ENCODE measurements at regions not wholly inside any gene's neighbourhood (a gene's known extent, or its start where the extent isn't known, plus 50 kb on each side); places are given as distances from the start of the nearest gene placed in this dataset.

GRCh38 chr9:115360122-115360521 is 242.2 kb upstream of the TNC start:
- Histone ChIP-seq H3K27ac (no peak overlapping the region), H3K27me3 (no peaks in the 10 kb centered on the region), H3K4me3 (no peak overlapping the region), H3K4me1 (no peaks in the 10 kb centered on the region), H3K36me3 (no peaks in the 10 kb centered on the region), H3K9me3 (no peaks in the 10 kb centered on the region)
- 94 to 98% methylated on average over 3 to 5 of the region's 5 CpGs for WGBS, 2 donors (ENCODE audit: low coverage in 1 of 2)
- TF ChIP-seq EP300 (IDR thresholded peaks at IDR 0.05): no peak
- TF ChIP-seq CTCF (IDR thresholded peaks at IDR 0.05): no peak
- no peak for TF ChIP-seq POLR2AphosphoS5 (IDR thresholded peaks at IDR 0.05)
- no peak for TF ChIP-seq POLR2A (IDR thresholded peaks at IDR 0.05)
- no peak for ATAC-seq

GRCh38 chr9:115362101-115362500 is 244.1 kb upstream of the TNC start:
- no peak for ATAC-seq
- Histone ChIP-seq H3K27ac (no peak overlapping the region), H3K4me3 (no peak overlapping the region), H3K9me3 (no peaks in the 10 kb centered on the region), H3K27me3 (no peaks in the 10 kb centered on the region), H3K36me3 (no peaks in the 10 kb centered on the region), H3K4me1 (no peaks in the 10 kb centered on the region)
- no peak for TF ChIP-seq POLR2AphosphoS5 (IDR thresholded peaks at IDR 0.05)
- no peak for TF ChIP-seq POLR2A (IDR thresholded peaks at IDR 0.05)
- no peak for TF ChIP-seq CTCF (IDR thresholded peaks at IDR 0.05)
- no peak for TF ChIP-seq EP300 (IDR thresholded peaks at IDR 0.05)
- WGBS, 2 donors (ENCODE audit: low coverage in 1 of 2): 25 to 32% methylated on average over 2 of the region's 2 CpGs

DNA sequence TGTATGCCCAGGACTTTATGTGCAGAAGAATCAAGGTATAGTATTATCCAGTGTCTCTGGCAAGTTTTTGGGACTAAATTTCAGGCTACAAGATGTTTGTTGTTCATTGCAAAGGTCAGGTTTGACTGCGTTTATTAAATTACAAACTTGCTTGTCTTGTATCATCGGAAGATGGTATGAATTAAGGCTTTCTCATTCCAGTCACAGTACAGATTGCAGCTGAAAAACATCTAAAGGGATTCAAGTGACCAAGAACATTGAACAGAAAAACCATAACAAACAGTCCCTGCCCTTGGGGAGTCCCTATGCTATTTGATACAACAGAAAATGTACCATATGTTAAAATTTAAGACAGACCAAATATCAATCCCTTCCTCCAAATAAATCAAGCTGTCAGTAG is 244.7 kb upstream of the TNC start:
- H3K36me3 ChIP-seq: no peaks in the 10 kb centered on the region
- no peak overlapping the region for H3K4me3 ChIP-seq
- WGBS, 2 donors (ENCODE audit: low coverage in 1 of 2): 69 to 81% methylated on average over 2 of the region's 2 CpGs
- H3K27ac ChIP-seq: no peak overlapping the region
- no peaks in the 10 kb centered on the region for H3K9me3 ChIP-seq
- ATAC-seq: no peak
- no peaks in the 10 kb centered on the region for H3K27me3 ChIP-seq
- TF ChIP-seq EP300 (IDR thresholded peaks at IDR 0.05): no peak
- no peak for TF ChIP-seq CTCF (IDR thresholded peaks at IDR 0.05)
- no peak for TF ChIP-seq POLR2A (IDR thresholded peaks at IDR 0.05)
- TF ChIP-seq POLR2AphosphoS5 (IDR thresholded peaks at IDR 0.05): no peak
- no peaks in the 10 kb centered on the region for H3K4me1 ChIP-seq

- peaks cover 0 to 9% (median 0%) of the 10 kb centered on the region in 3 donors for H3K4me1 ChIP-seq
- no peaks in the 10 kb centered on the region for H3K36me3 ChIP-seq
- TF ChIP-seq POLR2AphosphoS5 (IDR thresholded peaks at IDR 0.05): no peak
- TF ChIP-seq EP300 (IDR thresholded peaks at IDR 0.05): no peak
- TF ChIP-seq CTCF (IDR thresholded peaks at IDR 0.05): no peak
- WGBS, 2 donors (ENCODE audit: low coverage in 1 of 2): 94 to 100% methylated on average over 1 to 2 of the region's 4 CpGs
- ATAC-seq: no peak
- no peak overlapping the region for H3K4me3 ChIP-seq
- H3K27ac ChIP-seq: no peak overlapping the region
- H3K9me3 ChIP-seq: no peaks in the 10 kb centered on the region
- no peaks in the 10 kb centered on the region for H3K27me3 ChIP-seq
These were observed 247.0 kb upstream of the TNC start for GRCh38 chr9:115364991-115365390.

- no peak overlapping the region for H3K4me3 ChIP-seq
- peaks cover 0 to 10% (median 0%) of the 10 kb centered on the region in 3 donors for H3K4me1 ChIP-seq
- no peaks in the 10 kb centered on the region for H3K27me3 ChIP-seq
- H3K27ac ChIP-seq: no peak overlapping the region
- H3K36me3 ChIP-seq: no peaks in the 10 kb centered on the region
- H3K9me3 ChIP-seq: no peaks in the 10 kb centered on the region
- TF ChIP-seq CTCF (IDR thresholded peaks at IDR 0.05): no peak
- no peak for TF ChIP-seq POLR2A (IDR thresholded peaks at IDR 0.05)
- no peak for TF ChIP-seq POLR2AphosphoS5 (IDR thresholded peaks at IDR 0.05)
- TF ChIP-seq EP300 (IDR thresholded peaks at IDR 0.05): no peak
- ATAC-seq: no peak
- WGBS, 2 donors (ENCODE audit: low coverage in 1 of 2): 86 to 96% methylated on average over 4 of the region's 4 CpGs
These were observed 249.4 kb upstream of the TNC start for GRCh38 chr9:115367321-115367720.
